RWPE1 (cell line): ENCODE measurements at regions not wholly inside any gene's neighbourhood (a gene's known extent, or its start where the extent isn't known, plus 50 kb on each side); places are given as distances from the start of the nearest gene placed in this dataset.

ENCODE experiments used
- CTCF ChIA-PET: fragments of 350-600 bp; sonication (Branson Sonifier 250); formaldehyde crosslinking; extraction: SDS; loops from one replicate; lab custom pipeline; 2021; lab: Yijun Ruan, JAX
- POLR2A ChIA-PET: fragments of 400-600 bp; formaldehyde crosslinking; extraction: SDS; loops from one replicate; lab custom pipeline; 2020; ENCODE audit warnings: antibody characterized with exemption; ENCODE audit not compliant: low non-redundant PET; lab: Yijun Ruan, JAX
- DNase-seq: peaks from one replicate; pipeline ENCODE4 v3.0.0; 2012; ENCODE audit warnings: low spot score
- H3K27ac ChIP-seq: fragments of 450-650 bp; 2 replicates; pipeline ENCODE4 v1.5.1; 2017
- TF ChIP-seq, protein P1 (sequence below): fragments of 450-650 bp; conservative IDR thresholded peaks from 2 replicates; pipeline ENCODE4 v1.5.1; 2017; ENCODE audit warnings: low read depth, mild to moderate bottlenecking

- CTCF ChIA-PET, result no interaction called here
- POLR2A ChIA-PET, result no interaction called here
These were observed 415.0 kb upstream of the GYPC start for GRCh38 chr2:126241001-126241400.

DNA sequence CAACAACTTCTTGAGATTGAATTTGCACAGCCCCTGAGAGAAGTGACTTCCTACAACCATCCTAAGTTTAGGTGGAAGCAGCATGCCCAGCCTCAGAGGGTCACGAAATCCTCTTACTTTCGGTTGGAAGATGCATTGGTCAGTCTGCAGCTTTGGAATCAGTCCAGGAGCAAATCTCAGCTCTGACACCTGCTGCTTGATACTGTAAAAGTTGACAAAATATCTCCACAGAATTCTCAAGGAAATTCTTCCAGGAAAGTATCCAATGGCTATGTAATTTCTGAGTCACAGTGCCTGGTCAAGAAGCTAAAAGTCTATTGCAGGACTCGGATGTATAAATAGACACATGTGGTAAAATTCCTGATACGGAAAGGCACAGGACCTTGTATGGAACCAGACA, 414.5 kb upstream of the GYPC start:
- CTCF ChIA-PET, result no interaction called here
- POLR2A ChIA-PET, result no interaction called here
- TF ChIP-seq, protein P1, sequence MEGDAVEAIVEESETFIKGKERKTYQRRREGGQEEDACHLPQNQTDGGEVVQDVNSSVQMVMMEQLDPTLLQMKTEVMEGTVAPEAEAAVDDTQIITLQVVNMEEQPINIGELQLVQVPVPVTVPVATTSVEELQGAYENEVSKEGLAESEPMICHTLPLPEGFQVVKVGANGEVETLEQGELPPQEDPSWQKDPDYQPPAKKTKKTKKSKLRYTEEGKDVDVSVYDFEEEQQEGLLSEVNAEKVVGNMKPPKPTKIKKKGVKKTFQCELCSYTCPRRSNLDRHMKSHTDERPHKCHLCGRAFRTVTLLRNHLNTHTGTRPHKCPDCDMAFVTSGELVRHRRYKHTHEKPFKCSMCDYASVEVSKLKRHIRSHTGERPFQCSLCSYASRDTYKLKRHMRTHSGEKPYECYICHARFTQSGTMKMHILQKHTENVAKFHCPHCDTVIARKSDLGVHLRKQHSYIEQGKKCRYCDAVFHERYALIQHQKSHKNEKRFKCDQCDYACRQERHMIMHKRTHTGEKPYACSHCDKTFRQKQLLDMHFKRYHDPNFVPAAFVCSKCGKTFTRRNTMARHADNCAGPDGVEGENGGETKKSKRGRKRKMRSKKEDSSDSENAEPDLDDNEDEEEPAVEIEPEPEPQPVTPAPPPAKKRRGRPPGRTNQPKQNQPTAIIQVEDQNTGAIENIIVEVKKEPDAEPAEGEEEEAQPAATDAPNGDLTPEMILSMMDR, result no peak
- DNase-seq, result no peak
- H3K27ac ChIP-seq, result no peak overlapping the region

More at GRCh38 chr2:126241001-126241400, 415.0 kb upstream of the GYPC start:
- H3K27ac ChIP-seq, result no peak overlapping the region
- TF ChIP-seq, protein P1, result no peak
- DNase-seq, result no peak

DNA sequence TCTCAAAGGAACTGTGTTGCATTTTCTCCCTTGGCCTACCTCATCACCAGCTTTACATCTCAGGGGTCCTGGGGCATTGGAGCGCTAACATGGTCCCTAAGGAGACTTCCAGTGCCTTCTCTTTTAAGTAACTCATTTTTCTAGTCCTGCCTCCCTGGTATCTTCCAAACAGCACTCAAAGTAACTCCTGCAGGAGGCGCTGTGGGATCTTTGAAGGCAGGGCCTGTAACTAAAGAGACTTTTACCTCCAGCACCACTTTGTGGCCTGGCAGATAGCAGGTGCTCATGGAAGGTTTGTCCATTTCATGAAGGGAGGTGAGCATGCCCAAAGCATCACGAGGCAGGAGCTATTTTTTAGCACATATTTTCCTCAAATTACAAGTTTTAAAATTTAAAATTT, 411.0 kb upstream of the GYPC start:
- CTCF ChIA-PET, result interaction anchor here (0.6 kb wide), 1 partner anchor 500 kb away, joined by 3 read pairs; no protein-coding TSS in a partner anchor
- POLR2A ChIA-PET, result no interaction called here
- no peak for DNase-seq

DNA sequence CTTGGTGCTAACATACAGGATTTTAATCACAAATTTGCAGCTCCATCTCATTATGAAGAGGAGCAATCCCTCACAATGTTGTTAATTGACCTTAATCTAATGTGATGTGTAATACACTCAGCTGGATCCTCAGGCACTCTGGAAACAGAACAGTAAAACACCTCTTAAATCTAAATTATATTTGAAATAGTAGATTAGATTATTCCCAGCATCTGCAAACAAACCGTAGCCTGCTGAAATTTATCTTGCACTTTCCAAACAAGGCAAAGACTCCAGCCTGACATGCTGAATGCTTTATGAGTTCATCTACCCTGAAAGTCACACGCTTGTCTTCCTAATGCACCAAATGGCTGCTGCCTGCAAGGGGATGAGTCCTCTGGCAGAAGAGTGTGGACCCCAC, 402.3 kb upstream of the GYPC start:
- no peak overlapping the region for H3K27ac ChIP-seq
- TF ChIP-seq, protein P1, result no peak
- ChIA-PET POLR2A (no interaction called here), CTCF (interaction anchor here (0.5 kb wide), 1 partner anchor 178 kb away, joined by 3 read pairs; no protein-coding TSS in a partner anchor)
- no peak for DNase-seq

More for the DNA sequence above, 411.0 kb upstream of the GYPC start:
- H3K27ac ChIP-seq, result no peak overlapping the region
- TF ChIP-seq, protein P1, result no peak

- no peak overlapping the region for H3K27ac ChIP-seq
- TF ChIP-seq, protein P1, result no peak
- CTCF ChIA-PET, result no interaction called here
- POLR2A ChIA-PET, result no interaction called here
- DNase-seq, result no peak
These were observed 391.3 kb upstream of the GYPC start for GRCh38 chr2:126264625-126265024.

- DNase-seq, result no peak
- POLR2A ChIA-PET, result no interaction called here
- no peak overlapping the region for H3K27ac ChIP-seq
- CTCF ChIA-PET, result no interaction called here
- TF ChIP-seq, protein P1, result no peak
These were observed 386.0 kb upstream of the GYPC start for GRCh38 chr2:126269911-126270310.
